Activated CD4-positive, alpha-beta T cell treated with anti-CD3 and anti-CD28 coated beads, Interleukin-2, amount 50 U/mL, for 16 hours (primary cell): ENCODE measurements at regions not wholly inside any gene's neighbourhood (a gene's known extent, or its start where the extent isn't known, plus 50 kb on each side); places are given as distances from the start of the nearest gene placed in this dataset.

Source experiments
- DNase-seq: peaks from one replicate; pipeline ENCODE4 v3.0.0-alpha.2; 2020

GRCh38 chr3:194806991-194807630, 121.4 kb downstream of the FAM43A start:
- no peak for DNase-seq

- DNase-seq = no peak
Measured at GRCh38 chr3:194808640-194809097, 123.0 kb downstream of the FAM43A start.

- DNase-seq = no peak
Measured at GRCh38 chr3:194809382-194809781, 123.7 kb downstream of the FAM43A start.

- DNase-seq = no peak
Measured at GRCh38 chr3:194810076-194810475, 124.4 kb downstream of the FAM43A start.

GRCh38 chr3:194811118-194811517, 125.4 kb downstream of the FAM43A start:
- no peak for DNase-seq

DNA sequence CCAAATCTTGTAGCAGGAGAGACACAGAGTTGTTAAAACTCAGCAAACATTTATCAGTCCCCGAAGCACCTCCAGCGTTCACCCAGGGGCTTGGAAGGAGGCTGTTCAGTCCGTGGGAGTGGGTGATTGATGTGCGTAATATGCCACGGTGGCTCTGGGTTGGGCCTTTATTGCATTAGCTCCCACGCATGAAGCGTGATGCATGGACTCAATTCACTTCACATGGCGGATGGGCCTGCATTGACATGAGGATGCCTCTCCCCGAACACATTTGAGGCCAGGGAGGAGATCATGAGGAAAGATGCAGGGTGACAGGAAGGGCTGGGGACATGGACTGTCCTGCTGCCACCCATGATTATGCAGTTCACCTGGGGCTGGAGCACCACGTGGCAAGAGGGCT, 126.5 kb downstream of the FAM43A start:
- no peak for DNase-seq

- no peak for DNase-seq
Measured at GRCh38 chr3:194814878-194815357, 129.2 kb downstream of the FAM43A start.

GRCh38 chr3:194816748-194817591, 131.3 kb downstream of the FAM43A start:
- no peak for DNase-seq

- DNase-seq = no peak
Measured at GRCh38 chr3:194817592-194817930, 131.9 kb downstream of the FAM43A start.

GRCh38 chr3:194817936-194818335, 132.3 kb downstream of the FAM43A start:
- no peak for DNase-seq

DNA sequence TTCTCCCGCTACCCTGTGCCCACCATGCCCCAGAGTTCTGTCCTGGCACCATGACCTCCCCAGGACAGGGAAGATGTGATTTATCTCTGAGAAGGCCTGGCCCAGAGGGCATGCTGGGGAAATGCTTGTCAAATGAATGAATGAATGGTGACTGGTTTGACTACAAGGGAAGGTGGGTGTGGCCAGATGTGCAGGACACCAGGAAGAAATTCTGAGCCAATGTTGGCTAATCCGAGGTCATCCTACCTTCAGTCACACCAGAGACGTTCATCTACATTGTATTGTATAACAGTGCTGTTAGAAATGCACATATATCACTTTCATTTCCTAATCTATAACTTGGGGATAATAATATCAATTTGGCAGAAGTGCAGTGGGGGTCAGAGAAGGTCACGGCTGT, 138.4 kb downstream of the FAM43A start:
- no peak for DNase-seq

- DNase-seq = no peak
Measured at GRCh38 chr3:194824701-194825111, 139.0 kb downstream of the FAM43A start.

- no peak for DNase-seq
Measured at GRCh38 chr3:194826594-194826993, 140.9 kb downstream of the FAM43A start.

- no peak for DNase-seq
Measured at GRCh38 chr3:194827486-194827885, 141.8 kb downstream of the FAM43A start.

- no peak for DNase-seq
Measured at GRCh38 chr3:194828116-194828515, 142.4 kb downstream of the FAM43A start.

DNA sequence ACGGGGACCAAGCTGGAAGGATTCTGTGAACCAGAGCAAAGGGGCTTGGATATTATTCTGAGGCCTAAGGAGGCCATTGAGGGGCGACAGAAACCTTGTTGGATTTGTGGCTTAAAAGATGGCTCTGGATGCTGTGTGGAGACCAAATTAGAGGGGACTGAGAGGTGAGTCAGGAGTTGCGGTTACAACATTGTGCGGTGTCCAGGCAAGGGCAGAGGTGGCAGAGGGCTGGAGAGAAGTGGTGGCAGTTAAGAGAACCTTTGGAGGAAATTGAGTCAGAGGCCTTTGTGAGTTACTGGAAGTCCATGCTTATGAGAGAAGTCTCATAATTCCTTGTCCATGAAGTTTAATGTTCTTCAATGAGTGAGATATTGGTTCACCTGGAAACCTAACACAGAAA, 143.2 kb downstream of the FAM43A start:
- no peak for DNase-seq

- DNase-seq = no peak
Measured at GRCh38 chr3:194830401-194830800, 144.7 kb downstream of the FAM43A start.

- no peak for DNase-seq
Measured at GRCh38 chr3:194830978-194831377, 145.3 kb downstream of the FAM43A start.

- no peak for DNase-seq
Measured at GRCh38 chr3:194832346-194833104, 146.8 kb downstream of the FAM43A start.

- no peak for DNase-seq
Measured at GRCh38 chr3:194833114-194833910, 147.6 kb downstream of the FAM43A start.

DNA sequence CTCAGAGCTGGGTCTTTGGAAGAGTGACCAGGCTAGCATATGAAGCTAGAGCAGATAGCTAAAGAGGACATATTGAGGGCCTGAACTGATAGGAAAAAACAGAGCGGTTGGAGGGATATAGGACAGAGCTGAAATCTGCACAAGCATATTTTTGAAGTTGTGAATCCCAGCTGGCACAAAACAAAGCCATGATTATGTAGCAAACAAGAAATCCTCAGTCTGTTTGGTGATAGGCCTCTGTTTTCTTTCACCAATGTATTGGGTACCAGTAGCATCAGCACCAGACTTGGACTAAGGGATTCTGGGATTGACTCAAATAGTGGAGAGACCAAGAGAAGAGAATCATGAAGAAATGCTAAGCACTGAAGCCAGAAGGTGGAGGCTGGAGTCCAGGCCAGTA, 151.0 kb downstream of the FAM43A start:
- no peak for DNase-seq

DNA sequence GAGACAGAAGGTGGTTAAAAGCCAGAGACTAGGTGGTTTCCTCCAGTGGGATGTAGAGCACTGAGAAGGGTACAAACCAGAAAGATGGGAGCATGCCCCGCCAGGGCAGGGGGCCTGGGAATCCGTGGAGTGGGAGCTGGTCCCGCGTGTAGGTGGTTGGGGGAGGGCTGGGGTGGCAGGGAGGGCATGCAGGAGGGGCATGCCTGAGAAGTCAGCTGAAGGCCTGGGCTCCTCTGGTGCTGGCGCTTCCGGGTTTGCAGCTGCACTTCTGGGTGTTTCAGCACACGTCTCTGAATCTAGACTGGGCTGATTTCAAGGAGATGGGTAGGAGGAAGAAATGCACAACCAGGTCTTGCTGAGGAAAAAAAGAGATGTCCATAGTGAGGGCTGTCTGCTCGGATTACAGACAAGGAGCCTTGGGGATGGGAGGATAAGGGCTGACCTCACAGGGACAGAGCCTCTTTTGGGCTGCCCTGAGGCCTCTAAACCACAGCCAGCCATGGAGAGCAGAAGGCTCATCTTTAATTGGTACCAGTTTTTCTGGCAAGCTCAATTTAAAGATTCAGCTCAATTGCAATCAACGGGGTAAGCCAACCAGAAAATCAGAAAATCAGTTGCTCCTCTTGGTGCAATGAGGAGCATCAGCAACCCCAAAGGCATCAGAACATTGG, 151.9 kb downstream of the FAM43A start:
- no peak for DNase-seq
